ENCODE measurements at regions not wholly inside any gene's neighbourhood (a gene's known extent, or its start where the extent isn't known, plus 50 kb on each side); places are given as distances from the start of the nearest gene placed in this dataset.

DNA sequence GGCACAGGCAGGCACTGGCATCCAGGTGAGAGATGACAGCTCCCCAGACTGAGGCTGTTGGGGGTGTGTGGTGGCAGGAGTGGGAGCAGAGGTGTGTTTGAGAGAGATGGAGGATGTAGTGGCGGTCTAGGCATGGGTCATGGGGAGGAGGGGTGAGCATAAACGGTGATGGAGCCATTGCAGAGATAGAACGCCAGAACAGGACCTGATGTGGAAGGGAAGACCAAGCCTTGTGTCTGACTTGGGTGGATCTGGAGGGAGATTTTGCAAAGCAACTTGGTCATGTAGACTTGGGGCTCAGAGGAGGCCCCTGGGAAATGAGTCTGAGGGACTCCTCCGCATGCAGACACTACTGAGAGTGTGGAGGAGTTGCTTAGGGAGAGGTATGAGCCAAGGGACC, 50.0 kb upstream of the CLDN5 start:
- Histone ChIP-seq H3K27me3 (ENCODE audit: control insufficient read depth, insufficient read depth, low read length) (peaks cover 4% of the 10 kb centered on the region), H3K4me3 (ENCODE audit: low read depth, low read length) (no peak overlapping the region), H3K27ac (ENCODE audit: low read depth, low read length) (no peak overlapping the region), H3K9me3 (ENCODE audit: control insufficient read depth, insufficient read depth, low read length) (no peaks in the 10 kb centered on the region; the same call in 1 of the 2 replicates)
- ChIA-PET CTCF (no interaction called here), POLR2A (no interaction called here)
- TF ChIP-seq, protein P1, sequence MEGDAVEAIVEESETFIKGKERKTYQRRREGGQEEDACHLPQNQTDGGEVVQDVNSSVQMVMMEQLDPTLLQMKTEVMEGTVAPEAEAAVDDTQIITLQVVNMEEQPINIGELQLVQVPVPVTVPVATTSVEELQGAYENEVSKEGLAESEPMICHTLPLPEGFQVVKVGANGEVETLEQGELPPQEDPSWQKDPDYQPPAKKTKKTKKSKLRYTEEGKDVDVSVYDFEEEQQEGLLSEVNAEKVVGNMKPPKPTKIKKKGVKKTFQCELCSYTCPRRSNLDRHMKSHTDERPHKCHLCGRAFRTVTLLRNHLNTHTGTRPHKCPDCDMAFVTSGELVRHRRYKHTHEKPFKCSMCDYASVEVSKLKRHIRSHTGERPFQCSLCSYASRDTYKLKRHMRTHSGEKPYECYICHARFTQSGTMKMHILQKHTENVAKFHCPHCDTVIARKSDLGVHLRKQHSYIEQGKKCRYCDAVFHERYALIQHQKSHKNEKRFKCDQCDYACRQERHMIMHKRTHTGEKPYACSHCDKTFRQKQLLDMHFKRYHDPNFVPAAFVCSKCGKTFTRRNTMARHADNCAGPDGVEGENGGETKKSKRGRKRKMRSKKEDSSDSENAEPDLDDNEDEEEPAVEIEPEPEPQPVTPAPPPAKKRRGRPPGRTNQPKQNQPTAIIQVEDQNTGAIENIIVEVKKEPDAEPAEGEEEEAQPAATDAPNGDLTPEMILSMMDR (IDR thresholded peaks at IDR 0.05; ENCODE audit: low read depth, low read length), result no peak
- no peak for DNase-seq (ENCODE audit: low read depth, low spot score)

DNA sequence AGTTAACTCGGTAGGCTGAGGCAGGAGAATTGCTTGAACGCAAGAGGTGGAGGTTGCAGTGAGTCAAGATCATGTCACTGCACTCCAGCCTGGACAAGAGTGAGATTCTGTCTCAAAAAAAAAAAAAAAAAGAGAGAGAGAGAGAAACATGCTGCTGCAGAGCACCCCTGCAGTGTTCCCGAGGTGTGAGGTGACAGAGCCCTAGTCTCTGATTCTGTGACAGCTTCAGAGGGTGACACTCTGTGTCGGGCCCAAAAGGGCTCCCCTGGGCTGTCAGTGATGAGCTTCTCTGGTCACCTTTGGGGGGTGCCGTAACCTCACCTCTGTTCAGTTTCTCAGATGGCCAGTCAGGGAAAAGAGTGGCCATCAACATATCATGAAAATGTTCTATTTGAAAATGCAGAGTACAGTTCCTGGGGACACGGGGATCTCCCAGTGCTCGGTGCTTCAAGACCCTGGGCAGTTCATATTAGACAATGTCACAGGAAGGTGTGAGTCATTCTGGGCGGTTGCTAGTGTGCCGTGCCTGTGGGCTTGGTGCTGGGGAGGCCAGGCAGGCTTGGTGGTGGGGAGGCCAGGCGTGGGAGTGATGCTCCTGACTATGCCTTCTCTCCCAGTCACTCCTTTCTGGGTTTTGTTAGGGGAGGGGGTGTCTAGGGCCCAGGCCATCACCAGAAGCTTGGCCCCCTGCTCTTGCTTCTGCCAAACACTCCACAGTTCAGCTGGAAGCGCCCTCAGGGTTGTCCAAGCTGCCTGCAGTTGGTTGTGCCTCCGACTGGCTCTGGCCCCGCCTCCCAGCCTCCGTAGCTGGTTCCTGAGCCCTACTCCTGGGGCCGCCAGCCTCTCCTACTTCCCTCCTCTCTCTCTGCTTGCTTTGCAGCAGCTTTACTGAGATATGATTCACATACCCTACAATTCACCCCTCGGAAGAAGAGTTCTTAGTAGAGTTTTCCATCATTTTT, 52.5 kb upstream of the CLDN5 start:
- POLR2A ChIA-PET, result interaction anchor here (0.6 kb wide), 1 partner anchor 106 kb away, joined by 13 read pairs; no protein-coding TSS in a partner anchor
- TF ChIP-seq, protein P1 (IDR thresholded peaks at IDR 0.05; ENCODE audit: low read depth, low read length), result no peak
- DNase-seq (ENCODE audit: low read depth, low spot score), result no peak
- H3K27ac ChIP-seq (ENCODE audit: low read depth, low read length), result peak overlapping the region; percentile 57
- no peak overlapping the region for H3K4me3 ChIP-seq (ENCODE audit: low read depth, low read length)
- no peaks in the 10 kb centered on the region; the same call in 1 of the 2 replicates for H3K9me3 ChIP-seq (ENCODE audit: control insufficient read depth, insufficient read depth, low read length)
- CTCF ChIA-PET, result no interaction called here
- peaks cover 4% of the 10 kb centered on the region for H3K27me3 ChIP-seq (ENCODE audit: control insufficient read depth, insufficient read depth, low read length)

DNA sequence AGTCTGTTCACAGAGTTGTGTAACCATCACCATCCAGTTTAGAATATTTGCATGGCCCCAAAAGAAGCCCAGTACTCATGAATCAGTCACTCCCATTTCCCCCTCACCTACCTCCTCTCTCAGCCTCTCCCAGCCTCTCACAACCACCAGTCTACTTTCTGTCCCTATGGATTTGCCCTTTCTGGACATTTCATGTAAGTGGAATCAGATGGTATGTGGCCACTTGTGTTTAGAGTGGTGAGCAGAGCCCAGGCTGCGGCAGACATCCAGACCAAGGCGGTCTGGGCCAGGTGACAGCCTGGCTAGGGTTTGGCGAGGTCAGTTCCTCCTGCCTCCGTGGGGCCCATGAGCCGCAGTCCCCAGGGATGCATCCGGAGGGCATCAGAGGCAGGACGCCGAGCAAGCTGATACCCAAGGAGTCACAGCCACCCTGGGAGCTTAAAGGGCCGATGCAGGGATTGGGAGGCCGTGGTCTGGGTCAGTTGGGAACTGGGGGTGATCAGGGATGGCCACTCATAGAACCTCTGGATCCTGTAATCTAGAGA, 53.3 kb upstream of the CLDN5 start:
- ChIA-PET CTCF (no interaction called here), POLR2A (no interaction called here)
- DNase-seq (ENCODE audit: low read depth, low spot score), result no peak
- no peaks in the 10 kb centered on the region; the same call in 1 of the 2 replicates for H3K9me3 ChIP-seq (ENCODE audit: control insufficient read depth, insufficient read depth, low read length)
- peaks cover 4% of the 10 kb centered on the region for H3K27me3 ChIP-seq (ENCODE audit: control insufficient read depth, insufficient read depth, low read length)
- H3K27ac ChIP-seq (ENCODE audit: low read depth, low read length), result no peak overlapping the region
- TF ChIP-seq, protein P1 (IDR thresholded peaks at IDR 0.05; ENCODE audit: low read depth, low read length), result no peak
- no peak overlapping the region for H3K4me3 ChIP-seq (ENCODE audit: low read depth, low read length)

DNA sequence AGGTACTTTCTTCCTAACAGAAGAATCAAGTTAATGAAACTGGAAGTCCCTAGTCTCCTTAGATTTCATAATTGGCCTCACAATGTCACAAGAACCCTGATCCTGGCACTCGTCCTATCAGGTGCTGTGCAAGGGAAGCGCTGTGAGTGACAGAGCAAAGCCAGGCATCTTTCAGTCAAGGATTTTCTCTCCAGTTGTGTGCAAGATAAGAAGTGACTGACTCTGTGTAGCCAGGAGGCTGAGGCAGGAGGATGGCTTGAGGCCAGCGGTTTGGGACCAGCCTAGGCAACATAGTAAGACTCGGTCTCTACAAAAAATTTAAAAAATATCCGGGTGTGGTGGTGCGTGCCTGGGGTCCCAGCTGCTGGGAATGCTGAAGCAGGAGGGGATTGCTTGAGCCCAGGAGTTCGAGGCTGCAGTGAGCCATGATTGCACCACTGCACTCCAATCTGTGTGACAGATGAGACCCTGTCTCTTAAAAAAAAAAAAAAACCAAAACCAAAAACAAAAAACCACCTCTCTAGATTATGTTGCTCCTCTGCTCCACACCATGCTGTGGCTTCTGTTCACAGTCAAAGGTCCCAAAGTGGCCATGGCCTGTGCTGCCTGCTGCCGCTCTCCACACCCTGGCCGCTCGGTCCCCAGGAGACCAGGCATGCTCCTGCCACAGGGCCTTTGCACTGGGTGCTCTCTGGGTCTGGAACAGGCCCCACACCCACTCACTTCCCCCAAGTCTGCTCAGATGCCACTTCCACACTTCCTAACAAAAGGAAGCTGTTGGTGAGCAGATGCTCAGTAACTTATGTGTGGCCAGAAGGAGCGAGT, 54.2 kb upstream of the CLDN5 start:
- Histone ChIP-seq H3K9me3 (ENCODE audit: control insufficient read depth, insufficient read depth, low read length) (no peaks in the 10 kb centered on the region; the same call in 1 of the 2 replicates), H3K27ac (ENCODE audit: low read depth, low read length) (no peak overlapping the region), H3K27me3 (ENCODE audit: control insufficient read depth, insufficient read depth, low read length) (peaks cover 2% of the 10 kb centered on the region), H3K4me3 (ENCODE audit: low read depth, low read length) (no peak overlapping the region)
- DNase-seq (ENCODE audit: low read depth, low spot score), result no peak
- TF ChIP-seq, protein P1 (IDR thresholded peaks at IDR 0.05; ENCODE audit: low read depth, low read length), result no peak
- POLR2A ChIA-PET, result no interaction called here
- CTCF ChIA-PET, result no interaction called here

Measured in AG04450 (cell line).